HepG2 (cell line): ENCODE measurements at regions not wholly inside any gene's neighbourhood (a gene's known extent, or its start where the extent isn't known, plus 50 kb on each side); places are given as distances from the start of the nearest gene placed in this dataset.
"Not testable (repeated sequence)": the region's sequence is repeated elsewhere in the genome, so short reads cannot be mapped to it uniquely, and the experiment has no call there.

Source experiments
- AGO2 ChIP-seq: fragments of 200-400 bp; formaldehyde crosslinking; optimal IDR thresholded peaks from 2 replicates; pipeline ENCODE3; 2017; ENCODE audit warnings: mild to moderate bottlenecking, low read depth, low read length, moderate library complexity
- ATF7 ChIP-seq, 2 experiments: fragments of 450-650 bp in 1 of 2; sonication (generic) in 1 of 2; formaldehyde crosslinking in 1 of 2; IDR thresholded peaks; 2 replicates each; pipeline versions ENCODE4 v1.4.0 to v1.6.1; 2016 to 2020; ENCODE audit warnings: antibody characterized with exemption in 1 of 2, mild to moderate bottlenecking in 1 of 2, missing genetic modification reagents in 1 of 2
- CAMTA2 ChIP-seq: sonication (generic); formaldehyde crosslinking; IDR thresholded peaks from 2 replicates; pipeline ENCODE4 v1.4.0; 2020; ENCODE audit warnings: mild to moderate bottlenecking, missing genetic modification reagents, borderline replicate concordance
- ELF1 ChIP-seq: sonication (generic); formaldehyde crosslinking; IDR thresholded peaks from 2 replicates; pipeline ENCODE4 v1.4.0; 2020; ENCODE audit warnings: missing genetic modification reagents
- ERF ChIP-seq: IDR thresholded peaks from 2 replicates; pipeline ENCODE4 v1.6.1; 2018; ENCODE audit warnings: missing biosample characterization, missing genetic modification reagents
- KDM5B ChIP-seq: sonication (generic); formaldehyde crosslinking; IDR thresholded peaks from 2 replicates; pipeline ENCODE4 v1.4.0; 2020; ENCODE audit warnings: missing genetic modification reagents, mild to moderate bottlenecking, borderline replicate concordance
- LBX2 ChIP-seq: sonication (generic); formaldehyde crosslinking; IDR thresholded peaks from 2 replicates; pipeline ENCODE4 v1.5.0; 2020; ENCODE audit warnings: missing genetic modification reagents, mild to moderate bottlenecking, borderline replicate concordance
- MTA1 ChIP-seq: sonication (generic); formaldehyde crosslinking; IDR thresholded peaks from 2 replicates; pipeline ENCODE4 v1.4.0; 2020; ENCODE audit warnings: missing genetic modification reagents, mild to moderate bottlenecking, borderline replicate concordance
- MXD1 ChIP-seq: sonication (generic); formaldehyde crosslinking; IDR thresholded peaks from 2 replicates; pipeline ENCODE4 v1.4.0; 2020; ENCODE audit warnings: mild to moderate bottlenecking, missing genetic modification reagents
- RAD21 ChIP-seq: fragments of 450-650 bp; formaldehyde crosslinking; IDR thresholded peaks from 2 replicates; pipeline ENCODE4 v1.5.0; 2020; ENCODE audit warnings: mild to moderate bottlenecking
- SALL1 ChIP-seq: sonication (generic); formaldehyde crosslinking; IDR thresholded peaks from 2 replicates; pipeline ENCODE4 v1.8.0; 2022; ENCODE audit warnings: mild to moderate bottlenecking, missing genetic modification reagents
- SKI ChIP-seq: fragments of 450-650 bp; IDR thresholded peaks from one replicate; pipeline ENCODE4 v1.6.1; 2018; ENCODE audit warnings: mild to moderate bottlenecking; ENCODE audit not compliant: partially characterized antibody
- SNAI1 ChIP-seq: sonication (generic); formaldehyde crosslinking; IDR thresholded peaks from 2 replicates; pipeline ENCODE4 v1.5.0; 2020; ENCODE audit warnings: mild to moderate bottlenecking, missing genetic modification reagents, borderline replicate concordance
- SP2 ChIP-seq: sonication (generic); formaldehyde crosslinking; IDR thresholded peaks from 2 replicates; pipeline ENCODE4 v1.5.1; 2020; ENCODE audit warnings: mild to moderate bottlenecking, missing genetic modification reagents
- TBX3 ChIP-seq: fragments of 450-650 bp; IDR thresholded peaks from 2 replicates; pipeline ENCODE4 v1.6.1; 2017; ENCODE audit warnings: antibody characterized with exemption, mild to moderate bottlenecking, inconsistent platforms, borderline replicate concordance
- ZBTB33 ChIP-seq: sonication (generic); formaldehyde crosslinking; IDR thresholded peaks from 2 replicates; pipeline ENCODE4 v1.4.0; 2020; ENCODE audit warnings: missing genetic modification reagents
- ZBTB37 ChIP-seq: sonication (generic); formaldehyde crosslinking; IDR thresholded peaks from 2 replicates; pipeline ENCODE4 v1.4.0; 2020; ENCODE audit warnings: mild to moderate bottlenecking, missing genetic modification reagents
- ZFY ChIP-seq: sonication (generic); formaldehyde crosslinking; IDR thresholded peaks from 2 replicates; pipeline ENCODE4 v1.4.0; 2020; ENCODE audit warnings: missing genetic modification reagents
- ZNF225 ChIP-seq: sonication (generic); formaldehyde crosslinking; IDR thresholded peaks from 2 replicates; pipeline ENCODE4 v1.4.0; 2020; ENCODE audit warnings: mild to moderate bottlenecking, missing genetic modification reagents
- ZNF260 ChIP-seq: sonication (generic); formaldehyde crosslinking; IDR thresholded peaks from 2 replicates; pipeline ENCODE4 v1.4.0; 2020; ENCODE audit warnings: missing genetic modification reagents, low read depth, mild to moderate bottlenecking, borderline replicate concordance
- ZNF547 ChIP-seq: sonication (generic); formaldehyde crosslinking; IDR thresholded peaks from 2 replicates; pipeline ENCODE4 v1.5.1; 2020; ENCODE audit warnings: mild to moderate bottlenecking, missing genetic modification reagents
- ZNF607 ChIP-seq: sonication (generic); formaldehyde crosslinking; IDR thresholded peaks from 2 replicates; pipeline ENCODE4 v1.5.1; 2020; ENCODE audit warnings: missing genetic modification reagents, mild to moderate bottlenecking, borderline replicate concordance
- ZNF710 ChIP-seq: sonication (generic); formaldehyde crosslinking; IDR thresholded peaks from 2 replicates; pipeline ENCODE4 v1.5.0; 2020; ENCODE audit warnings: mild to moderate bottlenecking, missing genetic modification reagents, borderline replicate concordance

- TF ChIP-seq SNAI1 (CRISPR knock-in tag) (0 out of 2 replicates have a peak, but pooled peaks have one; percentile 35), ZFY (CRISPR knock-in tag) (0 out of 2 replicates have a peak, but pooled peaks have one; percentile 24), SALL1 (CRISPR knock-in tag) (peak; percentile 21; the same call in 1 of the 2 replicates), ZNF607 (CRISPR knock-in tag) (0 out of 2 replicates have a peak, but pooled peaks have one; percentile 37), LBX2 (peak; percentile 83; the same call in 1 of the 2 replicates), ZNF710 (CRISPR knock-in tag) (0 out of 2 replicates have a peak, but pooled peaks have one; percentile 33), MXD1 (peak; percentile 66), ZNF225 (CRISPR knock-in tag) (peak; percentile 83; the same call in 1 of the 2 replicates), ZNF547 (0 out of 2 replicates have a peak, but pooled peaks have one; percentile 21), TBX3 (peak; percentile 37; the same call in 1 of the 2 replicates), SKI (peak; percentile 34), MTA1 (CRISPR knock-in tag) (peak; percentile 53; the same call in 1 of the 2 replicates), ATF7 (CRISPR knock-in tag; IDR thresholded peaks at IDR 0.05) (0 out of 2 replicates have a peak, but pooled peaks have one; percentile 10), AGO2 (peak; percentile 43), ZNF260 (CRISPR knock-in tag) (0 out of 2 replicates have a peak, but pooled peaks have one; percentile 36), ZBTB33 (CRISPR knock-in tag) (peak; percentile 81), KDM5B (CRISPR knock-in tag) (peak; percentile 54), ELF1 (0 out of 2 replicates have a peak, but pooled peaks have one; percentile 30), CAMTA2 (peak; percentile 78; the same call in 1 of the 2 replicates), ZBTB37 (CRISPR knock-in tag) (0 out of 2 replicates have a peak, but pooled peaks have one; percentile 19), RAD21 (0 out of 2 replicates have a peak, but pooled peaks have one; percentile 36), ERF (CRISPR knock-in tag) (peak; percentile 50; the same call in 1 of the 2 replicates), SP2 (CRISPR knock-in tag) (0 out of 2 replicates have a peak, but pooled peaks have one; percentile 44)
- not testable (repeated sequence) for TF ChIP-seq ATF7 (IDR thresholded peaks at IDR 0.05)
Measured at GRCh38 chr16:21506857-21507456, 92.4 kb upstream of the METTL9 start (continued).
